HG03045 (cell line): ENCODE measurements at regions not wholly inside any gene's neighbourhood (a gene's known extent, or its start where the extent isn't known, plus 50 kb on each side); places are given as distances from the start of the nearest gene placed in this dataset.
A peak's percentile ranks its signal among the peaks of the same experiment; 100 is the strongest.
"Not testable (repeated sequence)": the region's sequence is repeated elsewhere in the genome, so short reads cannot be mapped to it uniquely, and the experiment has no call there.

Experiments
- ATAC-seq: cut with Tn5 transposase; IDR thresholded peaks from one replicate; pipeline ENCODE4 v1.9.1; 2021; ENCODE audit warnings: mild to moderate bottlenecking, moderate library complexity; ENCODE audit not compliant: unreplicated experiment

GRCh38 chr9:38342532-38342931 lies 50.0 kb upstream of the ALDH1B1 start:
- no peak for ATAC-seq

GRCh38 chr9:38342096-38342495 lies 50.4 kb upstream of the ALDH1B1 start:
- no peak for ATAC-seq

- ATAC-seq = no peak
Observed at GRCh38 chr9:38339496-38339895, 53.0 kb upstream of the ALDH1B1 start.

GRCh38 chr9:38339087-38339486 lies 53.4 kb upstream of the ALDH1B1 start:
- ATAC-seq = no peak

- no peak for ATAC-seq
Observed at GRCh38 chr9:38338342-38339018, 54.0 kb upstream of the ALDH1B1 start.

- ATAC-seq = no peak
Observed at GRCh38 chr9:38337706-38338264, 54.7 kb upstream of the ALDH1B1 start.

- no peak for ATAC-seq
Observed at GRCh38 chr9:38337181-38337580, 55.3 kb upstream of the ALDH1B1 start.

- no peak for ATAC-seq
Observed at GRCh38 chr9:38336341-38336740, 56.2 kb upstream of the ALDH1B1 start.

GRCh38 chr9:38335686-38336085 lies 56.8 kb upstream of the ALDH1B1 start:
- ATAC-seq = no peak

- ATAC-seq = no peak
Observed at GRCh38 chr9:38334234-38334633, 58.3 kb upstream of the ALDH1B1 start.

GRCh38 chr9:38333047-38333446 lies 59.5 kb upstream of the ALDH1B1 start:
- no peak for ATAC-seq

- ATAC-seq = no peak
Observed at GRCh38 chr9:38332625-38333024, 59.9 kb upstream of the ALDH1B1 start.

- no peak for ATAC-seq
Observed at GRCh38 chr9:38331141-38331540, 61.4 kb upstream of the ALDH1B1 start.

- ATAC-seq = no peak
Observed at GRCh38 chr9:38329968-38330367, 62.5 kb upstream of the ALDH1B1 start.

GRCh38 chr9:38328765-38329164 lies 63.7 kb upstream of the ALDH1B1 start:
- no peak for ATAC-seq

GRCh38 chr9:38326122-38326521 lies 66.4 kb upstream of the ALDH1B1 start:
- ATAC-seq = no peak

- not testable (repeated sequence) for ATAC-seq
Observed at GRCh38 chr9:38324213-38324612, 68.3 kb upstream of the ALDH1B1 start.

GRCh38 chr9:38322937-38323336 lies 69.6 kb upstream of the ALDH1B1 start:
- no peak for ATAC-seq

- ATAC-seq = no peak
Observed at GRCh38 chr9:38319496-38320173, 72.9 kb upstream of the ALDH1B1 start.

GRCh38 chr9:38318759-38319495 lies 73.6 kb upstream of the ALDH1B1 start:
- peak; percentile 89 for ATAC-seq

- ATAC-seq = no peak
Observed at GRCh38 chr9:38316166-38316780, 76.2 kb upstream of the ALDH1B1 start.
